22Rv1 (cell line): ENCODE measurements at regions not wholly inside any gene's neighbourhood (a gene's known extent, or its start where the extent isn't known, plus 50 kb on each side); places are given as distances from the start of the nearest gene placed in this dataset.
A peak's percentile ranks its signal among the peaks of the same experiment; 100 is the strongest.

Experiments used
- H3K27ac ChIP-seq: fragments of 450-650 bp; 2 replicates; pipeline ENCODE4 v1.5.1; 2017
- CTCF ChIP-seq: fragments of 450-650 bp; IDR thresholded peaks from 2 replicates; pipeline ENCODE4 v1.5.1; 2017; ENCODE audit warnings: mild to moderate bottlenecking
- ZFX ChIP-seq: fragments of 450-650 bp; IDR thresholded peaks from 2 replicates; pipeline ENCODE4 v1.6.1; 2017; ENCODE audit warnings: antibody characterized with exemption, borderline replicate concordance

GRCh38 chr10:120995768-120996167 lies 144.6 kb downstream of the WDR11 start:
- no peak overlapping the region for H3K27ac ChIP-seq
- TF ChIP-seq CTCF (no peak), ZFX (no peak)

GRCh38 chr10:120996456-120997034 lies 145.4 kb downstream of the WDR11 start:
- no peak for TF ChIP-seq ZFX
- TF ChIP-seq CTCF = no peak
- no peak overlapping the region for H3K27ac ChIP-seq

GRCh38 chr10:120997313-120997712 lies 146.2 kb downstream of the WDR11 start:
- H3K27ac ChIP-seq = no peak overlapping the region
- TF ChIP-seq ZFX = no peak
- TF ChIP-seq CTCF = no peak

GRCh38 chr10:120997756-120998155 lies 146.6 kb downstream of the WDR11 start:
- no peak overlapping the region for H3K27ac ChIP-seq
- no peak for TF ChIP-seq ZFX
- no peak for TF ChIP-seq CTCF

GRCh38 chr10:120998251-120998650 lies 147.1 kb downstream of the WDR11 start:
- H3K27ac ChIP-seq = no peak overlapping the region
- TF ChIP-seq CTCF = no peak
- TF ChIP-seq ZFX = no peak

GRCh38 chr10:120998782-120999285 lies 147.7 kb downstream of the WDR11 start:
- TF ChIP-seq CTCF = no peak
- no peak for TF ChIP-seq ZFX
- no peak overlapping the region for H3K27ac ChIP-seq

- no peak overlapping the region for H3K27ac ChIP-seq
- TF ChIP-seq ZFX (no peak), CTCF (peak; percentile 26)
These were observed 148.7 kb downstream of the WDR11 start for GRCh38 chr10:120999868-121000267.
